Kidney (tissue), 13 donors: ENCODE measurements at regions not wholly inside any gene's neighbourhood (a gene's known extent, or its start where the extent isn't known, plus 50 kb on each side); places are given as distances from the start of the nearest gene placed in this dataset.
A peak's percentile ranks its signal among the peaks of the same experiment; 100 is the strongest.

ENCODE experiments used
- DNase-seq, 5 donors: peaks; one replicate each; pipeline ENCODE4 v3.0.0-alpha.2; 2013 to 2020
- FAIRE-seq: peaks from 2 replicates; lab custom pipeline; 2012; peaks lifted over from hg19 to GRCh38; lab: Jason Lieb, UNC
- H3K27ac ChIP-seq, 2 donors: one replicate each; pipeline ENCODE4 v1.7.0; 2013; ENCODE audit warnings: low read depth in 2 of 2, low read length in 2 of 2, inconsistent platforms in 1 of 2
- H3K27me3 ChIP-seq: one replicate; pipeline ENCODE4 v1.7.1; 2013; ENCODE audit warnings: low read length, inconsistent platforms; ENCODE audit not compliant: control insufficient read depth, insufficient read depth
- H3K36me3 ChIP-seq, 3 donors: one replicate each; pipeline versions ENCODE4 v1.7.0 to v1.7.1; 2013; ENCODE audit warnings: low read length in 3 of 3, control low read depth in 1 of 3, inconsistent platforms in 1 of 3; ENCODE audit not compliant: insufficient read depth in 3 of 3, control insufficient read depth in 2 of 3
- H3K4me1 ChIP-seq, 3 donors: one replicate each; pipeline versions ENCODE4 v1.7.0 to v1.7.1; 2013; ENCODE audit warnings: low read length in 3 of 3, inconsistent platforms in 1 of 3, low read depth in 1 of 3; ENCODE audit not compliant: control insufficient read depth in 2 of 3, insufficient read depth in 2 of 3
- H3K4me3 ChIP-seq, 3 donors: one replicate each; pipeline versions ENCODE4 v1.7.0 to v1.8.1; 2013; ENCODE audit warnings: low read length in 3 of 3, control low read depth in 1 of 3, inconsistent platforms in 1 of 3
- H3K9ac ChIP-seq, 3 donors: one replicate each; pipeline versions ENCODE4 v1.7.0 to v1.7.1; 2013; ENCODE audit warnings: low read length in 3 of 3, control low read depth in 1 of 3, inconsistent platforms in 1 of 3
- H3K9me3 ChIP-seq, 3 donors: one replicate each; pipeline versions ENCODE4 v1.7.0 to v1.7.1; 2013; ENCODE audit warnings: low read length in 3 of 3, control low read depth in 1 of 3, inconsistent platforms in 1 of 3; ENCODE audit not compliant: control insufficient read depth in 2 of 3, insufficient read depth in 1 of 3
- CTCF ChIP-seq: IDR thresholded peaks from 3 replicates; pipeline ENCODE4 v1.5.1; 2012; ENCODE audit warnings: mild to moderate bottlenecking, moderate library complexity, borderline replicate concordance; ENCODE audit not compliant: insufficient read depth; ENCODE audit errors: extremely low read depth
- intact Hi-C: fragments of 100-400 bp; cut with DNase I; formaldehyde crosslinking; loops from one replicate; pipeline ENCODE4 v1.11.1; 2022
- donor health status: control.
- donor health status: control.
- donor health status: control.
- donor health status: control.
- donor health status: control.
- donor health status: DM: yes; HTN: yes; CAD: no.
- donor health status: Normal renal cell carcinoma (clear cell type).

- Histone ChIP-seq H3K4me1 (no peaks in the 10 kb centered on the region), H3K9ac (no peak overlapping the region), H3K36me3 (no peaks in the 10 kb centered on the region), H3K27me3 (no peaks in the 10 kb centered on the region), H3K4me3 (no peak overlapping the region), H3K27ac (no peak overlapping the region), H3K9me3 (no peaks in the 10 kb centered on the region)
- FAIRE-seq (no peak), DNase-seq (no peak)
- intact Hi-C loops, result no loop called here
- no peak for TF ChIP-seq CTCF
These were observed 50.6 kb upstream of the ZMYND8 start for GRCh38 chr20:47406849-47407682.

- TF ChIP-seq CTCF, result no peak
- no peaks in the 10 kb centered on the region for H3K36me3 ChIP-seq
- H3K27me3 ChIP-seq, result no peaks in the 10 kb centered on the region
- DNase-seq, result no peak
- H3K4me1 ChIP-seq, result peaks cover 0 to 3% (median 0%) of the 10 kb centered on the region in 3 donors
- intact Hi-C loops, result no loop called here
- no peak overlapping the region for H3K4me3 ChIP-seq
- no peak overlapping the region for H3K9ac ChIP-seq
- no peaks in the 10 kb centered on the region for H3K9me3 ChIP-seq
- no peak for FAIRE-seq
- peak overlapping the region in 1 of 2 donors; percentile 23 for H3K27ac ChIP-seq
These were observed 54.7 kb upstream of the ZMYND8 start for GRCh38 chr20:47411161-47411560.

GRCh38 chr20:47412083-47412482 lies 55.6 kb upstream of the ZMYND8 start:
- intact Hi-C loops, result no loop called here
- DNase-seq, result no peak
- Histone ChIP-seq H3K9me3 (no peaks in the 10 kb centered on the region), H3K4me3 (no peak overlapping the region), H3K9ac (no peak overlapping the region), H3K27me3 (no peaks in the 10 kb centered on the region), H3K27ac (no peak overlapping the region), H3K4me1 (peaks cover 0 to 3% (median 0%) of the 10 kb centered on the region in 3 donors), H3K36me3 (no peaks in the 10 kb centered on the region)
- TF ChIP-seq CTCF, result no peak
- FAIRE-seq, result no peak
